ENCODE measurements at regions not wholly inside any gene's neighbourhood (a gene's known extent, or its start where the extent isn't known, plus 50 kb on each side); places are given as distances from the start of the nearest gene placed in this dataset.
A peak's percentile ranks its signal among the peaks of the same experiment; 100 is the strongest.

DNA sequence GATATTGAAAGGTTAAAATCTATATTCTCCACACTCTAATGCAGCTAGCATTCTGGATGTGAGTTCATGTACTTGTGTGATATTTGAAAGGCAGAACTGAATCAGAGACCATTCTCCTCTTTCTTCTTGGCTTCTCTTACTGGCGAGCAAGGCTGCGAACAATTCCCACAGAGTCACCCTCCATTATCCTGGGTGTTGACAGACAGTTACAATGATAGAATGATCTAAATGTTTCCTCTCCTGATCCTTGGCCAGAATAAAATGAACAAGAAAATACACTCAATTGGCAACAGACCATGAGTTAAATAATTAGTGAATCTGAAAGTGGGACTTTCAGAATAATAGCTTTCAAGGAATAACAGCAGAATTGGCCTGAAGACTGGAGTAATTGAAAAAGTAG lies 342.8 kb downstream of the RAPGEF2 start:
- DNase-seq: no peak

DNA sequence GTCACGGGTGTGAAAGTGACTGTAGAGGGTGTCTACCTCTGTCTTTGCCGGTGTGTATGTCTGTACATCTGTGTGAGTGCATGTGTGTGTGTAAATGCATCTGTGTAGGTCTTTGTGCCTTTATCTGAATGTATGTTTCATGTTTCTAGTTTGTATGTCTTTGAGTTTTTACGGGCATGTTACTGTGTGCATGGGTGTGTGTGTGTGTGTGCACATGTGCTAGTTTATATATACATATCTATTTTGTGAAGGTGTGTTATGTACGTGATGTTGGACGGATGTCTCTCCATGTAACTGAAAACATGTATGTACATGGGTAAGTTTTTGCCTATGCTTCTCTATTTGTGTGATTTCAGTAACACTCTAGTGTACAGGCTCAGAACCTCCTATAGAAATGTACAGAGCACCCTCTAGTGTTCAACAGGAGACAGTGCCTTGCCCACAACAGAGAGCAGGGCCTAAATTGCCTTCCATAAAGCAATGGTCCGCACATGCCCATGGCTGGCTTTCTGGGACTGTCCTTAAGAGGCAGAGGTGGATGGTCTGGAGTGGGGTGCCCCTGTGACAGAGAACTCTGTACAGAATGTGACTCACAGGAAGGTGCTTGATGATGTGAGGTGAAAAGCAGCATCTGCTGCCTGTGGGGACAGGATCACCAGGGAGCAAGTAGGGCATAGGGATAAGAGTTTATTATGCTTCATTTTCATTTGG lies 343.5 kb downstream of the RAPGEF2 start:
- peak in 1 of 2 experiments; percentile 48 for DNase-seq

DNA sequence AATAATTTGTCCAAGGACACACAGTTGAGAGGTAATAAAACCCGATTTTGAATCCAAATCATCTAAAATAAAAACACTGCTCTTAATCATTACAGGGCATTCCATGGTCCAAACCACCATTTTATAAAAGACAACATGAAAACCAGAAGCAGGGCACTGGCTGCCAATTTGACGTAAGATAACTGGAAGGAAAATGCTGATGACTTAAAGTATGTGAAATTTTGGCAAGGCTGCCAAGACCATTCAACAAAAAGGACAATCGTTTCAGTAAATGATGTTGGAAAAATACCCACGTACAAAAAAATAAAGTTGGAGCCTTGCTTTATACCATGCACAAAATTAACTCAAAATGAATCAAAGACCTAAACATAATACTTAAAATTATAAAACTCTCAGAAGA lies 344.4 kb downstream of the RAPGEF2 start:
- no peak for DNase-seq

DNA sequence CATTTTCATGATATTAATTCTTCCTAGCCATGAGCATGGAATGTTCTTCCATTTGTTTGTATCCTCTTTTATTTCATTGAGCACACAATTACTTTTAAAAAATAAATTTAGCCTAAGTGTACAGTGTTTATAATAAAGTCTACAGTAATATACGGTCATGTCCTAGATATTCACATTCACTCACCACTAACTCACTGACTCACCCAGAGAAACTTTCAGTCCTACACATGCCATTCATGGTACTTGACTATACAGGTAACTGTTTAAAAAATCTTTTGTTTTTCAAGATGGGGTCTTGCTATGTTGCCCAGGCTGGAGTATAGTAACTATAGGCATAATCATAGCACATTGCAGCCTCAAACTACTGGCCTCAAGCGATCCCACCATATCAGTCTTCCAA lies 348.1 kb downstream of the RAPGEF2 start:
- no peak for DNase-seq

DNA sequence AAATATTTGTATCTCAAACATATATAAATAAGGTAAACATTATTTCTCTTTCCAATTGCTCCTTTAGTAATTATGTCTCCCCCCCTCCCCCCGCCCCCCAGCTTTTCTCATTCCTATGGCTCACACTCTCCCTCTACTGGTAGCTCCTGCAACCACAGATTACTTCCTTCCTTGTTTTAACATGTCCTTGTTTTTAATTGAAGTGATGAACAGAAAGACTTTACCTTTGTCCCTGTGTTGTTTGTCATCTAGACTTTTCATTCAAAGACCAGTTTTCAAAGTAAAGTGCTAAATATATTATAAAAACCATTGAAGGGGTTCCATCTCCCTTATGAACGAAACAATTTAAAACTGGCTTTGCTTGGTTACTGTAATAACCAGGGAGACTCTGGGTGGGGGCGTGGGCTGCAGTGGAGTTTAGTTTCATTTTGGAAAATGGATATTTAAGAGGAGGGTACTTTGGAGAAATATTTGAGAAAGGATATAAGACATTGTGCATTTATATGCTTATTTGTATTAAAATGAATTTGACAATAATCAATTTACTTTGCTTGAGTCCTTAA lies 352.9 kb downstream of the RAPGEF2 start:
- no peak for DNase-seq

DNA sequence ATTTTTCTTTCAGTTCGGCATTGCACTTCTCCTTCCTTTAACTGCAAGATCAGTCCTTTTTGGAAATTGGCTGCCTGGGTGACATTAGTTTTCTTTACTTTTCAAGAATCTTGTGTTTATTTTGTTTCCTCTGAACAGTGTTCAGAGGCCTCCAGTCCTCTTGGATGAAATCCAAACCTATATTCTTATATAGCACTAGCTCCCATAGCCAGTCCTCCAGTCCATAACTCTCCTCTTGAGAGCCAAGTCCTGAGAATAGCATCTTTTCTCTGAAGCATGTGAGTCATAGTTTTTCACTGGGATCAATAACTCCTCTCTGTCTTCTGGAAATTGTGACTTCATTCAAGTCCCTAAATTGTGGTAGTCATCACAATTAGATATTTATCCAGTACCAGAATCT lies 357.5 kb downstream of the RAPGEF2 start:
- no peak for DNase-seq

DNA sequence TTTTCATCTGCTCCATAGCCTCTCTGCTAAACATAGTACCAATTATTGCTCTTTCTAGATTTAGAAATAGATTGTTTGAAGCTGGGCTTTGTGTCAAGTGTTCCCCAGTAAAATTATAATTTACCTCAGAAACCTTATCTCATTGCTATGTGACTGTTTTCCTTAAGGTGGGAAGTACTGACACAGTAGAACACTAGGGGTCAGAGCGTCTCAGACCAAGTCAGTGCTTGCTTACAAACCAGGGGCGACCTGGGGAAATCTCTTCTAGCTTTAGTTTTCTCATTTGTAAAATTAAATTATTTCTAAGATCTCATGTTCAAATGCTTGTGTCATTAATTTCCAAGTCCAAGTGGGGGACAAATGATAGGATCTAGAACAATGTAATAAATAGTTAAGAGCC lies 360.4 kb downstream of the RAPGEF2 start:
- no peak for DNase-seq

DNA sequence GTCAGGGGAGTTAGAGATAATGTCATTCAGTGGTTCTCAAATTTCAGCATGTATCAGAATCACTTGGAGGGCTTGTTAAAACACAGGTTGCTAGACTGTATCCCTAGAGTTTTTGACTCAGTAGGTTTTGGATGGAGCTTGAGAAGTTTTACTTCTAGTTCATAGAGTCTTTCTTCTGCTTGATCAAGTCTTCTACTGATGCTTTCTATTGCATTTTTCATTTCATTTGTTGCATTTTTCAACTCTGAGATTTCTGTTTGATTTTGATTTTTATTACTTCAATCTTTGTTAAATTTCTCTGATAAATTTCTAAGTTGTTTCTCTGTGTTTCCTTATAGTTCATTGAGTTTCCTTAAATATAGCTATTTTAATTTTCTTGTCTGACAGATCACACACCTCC lies 361.4 kb downstream of the RAPGEF2 start:
- DNase-seq: no peak

DNA sequence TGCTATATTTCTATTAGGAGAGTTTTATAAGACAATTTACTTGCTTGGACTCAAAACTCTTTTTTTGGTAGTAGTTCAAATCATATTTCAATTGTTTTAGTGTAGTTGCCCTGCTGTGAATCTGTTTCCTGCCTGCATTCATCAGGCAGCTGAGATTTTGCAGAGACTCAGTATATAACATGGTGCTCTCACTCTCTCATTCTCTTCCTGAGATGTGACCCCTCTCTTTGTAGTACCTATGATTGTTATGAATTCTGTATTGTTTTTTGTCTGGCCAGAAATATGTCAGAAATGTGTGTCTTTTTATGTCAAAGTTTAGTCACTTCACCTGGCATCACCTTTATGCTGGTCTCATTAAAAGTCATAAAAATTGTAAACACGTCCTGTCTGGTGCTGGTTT lies 374.0 kb downstream of the RAPGEF2 start:
- DNase-seq: no peak

DNA sequence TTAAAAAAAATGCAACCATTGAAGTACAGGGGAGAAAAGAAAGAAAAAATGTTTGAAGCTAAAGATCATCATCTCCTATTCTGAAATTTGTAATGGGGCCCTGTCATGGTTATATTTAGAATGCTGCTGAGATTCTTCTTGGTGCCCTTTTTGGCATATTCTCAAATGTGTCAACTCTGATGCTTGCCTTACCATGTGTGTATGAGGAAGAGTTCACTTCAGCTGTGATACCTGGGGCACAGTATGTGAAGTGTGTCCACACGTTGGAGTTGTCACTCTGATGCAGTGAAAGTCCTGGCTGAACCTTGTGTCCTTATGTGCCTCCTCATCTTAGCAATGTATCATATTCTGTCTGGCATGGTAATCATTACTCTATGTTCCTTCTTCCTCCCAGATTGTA lies 377.9 kb downstream of the RAPGEF2 start:
- no peak for DNase-seq

DNA sequence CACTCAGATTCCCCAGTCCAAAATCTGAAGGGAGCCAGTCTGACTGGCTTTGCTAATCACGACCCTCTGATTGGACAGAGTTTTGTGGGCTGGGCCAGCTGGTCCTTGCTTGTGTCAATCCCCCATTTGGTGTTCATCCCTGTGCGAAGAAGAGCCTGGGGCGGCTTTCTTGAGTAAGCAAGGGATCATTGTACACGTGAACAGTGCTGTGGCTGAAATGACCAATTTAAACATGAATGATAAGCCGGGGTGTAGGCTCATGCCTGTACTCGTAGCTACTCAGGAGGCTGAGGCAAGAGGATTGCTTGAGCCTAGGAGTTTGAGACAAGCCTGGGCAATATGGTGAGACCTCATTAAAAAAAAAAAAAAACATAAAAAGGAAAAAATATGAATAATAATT lies 379.1 kb downstream of the RAPGEF2 start:
- DNase-seq: no peak

DNA sequence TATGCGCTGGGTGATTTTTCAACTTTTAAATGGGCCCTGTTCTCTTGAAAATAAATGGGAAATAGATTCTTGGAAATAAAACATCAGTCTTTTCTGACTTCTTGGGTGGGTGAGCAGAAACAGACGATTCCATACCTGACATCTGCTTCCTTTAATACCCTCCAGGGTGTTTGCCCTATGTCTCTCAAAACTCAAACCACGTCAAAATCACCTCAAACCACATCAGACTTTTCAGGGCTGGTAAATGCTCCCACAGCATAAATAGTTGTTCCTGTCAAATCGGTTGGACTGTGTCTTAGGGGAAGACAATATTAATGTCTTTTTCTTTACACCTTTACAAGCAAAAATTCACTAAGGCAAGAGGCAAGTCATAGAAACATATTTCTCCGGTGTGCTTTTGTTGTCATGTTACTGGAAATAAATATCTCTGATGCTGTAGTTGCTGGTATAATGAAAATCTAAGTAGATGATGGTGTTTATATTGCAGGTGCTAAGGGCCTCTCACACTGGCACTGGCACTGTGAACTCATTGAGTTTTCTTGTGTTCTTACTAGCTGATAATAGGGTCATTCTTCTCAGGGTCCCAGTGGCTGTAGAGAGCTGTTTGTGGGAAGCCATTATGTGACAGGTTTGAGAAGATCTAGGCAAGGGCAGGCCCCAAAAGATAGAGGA lies 380.4 kb downstream of the RAPGEF2 start:
- DNase-seq: no peak

DNA sequence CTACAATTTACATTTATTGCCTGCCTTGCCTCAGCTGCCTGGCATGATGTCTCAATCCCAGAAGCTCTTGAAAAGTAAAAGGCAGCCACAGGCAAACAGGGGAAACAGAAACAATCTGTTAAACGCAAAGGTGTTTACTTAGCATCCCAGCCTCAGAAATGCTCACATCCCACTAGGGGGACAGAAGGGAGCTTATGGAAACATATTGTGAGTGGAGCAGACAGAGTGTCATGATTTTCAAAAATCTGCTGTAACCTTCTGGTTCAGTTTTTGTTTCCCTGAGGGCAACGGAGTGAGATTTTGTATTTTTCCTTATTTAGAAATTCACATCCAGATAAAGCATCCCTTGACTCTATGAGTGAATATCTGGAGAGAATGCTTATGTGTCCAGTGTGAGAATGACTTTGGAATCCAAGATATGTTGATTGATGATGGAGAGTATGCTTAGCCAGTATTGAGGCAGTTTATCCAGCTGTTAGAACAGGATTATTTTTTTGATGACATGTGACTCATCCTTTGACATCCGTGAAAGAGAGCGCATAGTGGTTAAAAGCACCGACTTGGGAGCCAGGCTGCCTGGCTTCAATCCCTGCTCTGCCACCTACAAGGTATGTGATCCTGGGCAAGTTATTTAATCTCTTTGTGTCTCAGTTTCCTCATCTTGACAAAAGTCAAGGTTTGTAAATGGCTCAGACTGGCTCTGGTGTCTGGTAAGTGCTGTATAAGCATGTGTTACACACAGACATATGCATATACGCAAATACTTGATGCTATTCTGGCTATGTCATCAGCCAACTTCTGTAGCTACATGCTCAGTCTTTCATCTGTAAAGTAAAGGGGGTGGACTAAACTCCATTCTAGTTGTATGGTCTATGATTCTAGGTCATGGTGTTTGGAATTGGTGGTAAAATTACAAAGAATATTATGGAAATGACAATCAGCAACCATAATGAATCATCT lies 381.2 kb downstream of the RAPGEF2 start:
- peak in 1 of 2 experiments; percentile 10 for DNase-seq

DNA sequence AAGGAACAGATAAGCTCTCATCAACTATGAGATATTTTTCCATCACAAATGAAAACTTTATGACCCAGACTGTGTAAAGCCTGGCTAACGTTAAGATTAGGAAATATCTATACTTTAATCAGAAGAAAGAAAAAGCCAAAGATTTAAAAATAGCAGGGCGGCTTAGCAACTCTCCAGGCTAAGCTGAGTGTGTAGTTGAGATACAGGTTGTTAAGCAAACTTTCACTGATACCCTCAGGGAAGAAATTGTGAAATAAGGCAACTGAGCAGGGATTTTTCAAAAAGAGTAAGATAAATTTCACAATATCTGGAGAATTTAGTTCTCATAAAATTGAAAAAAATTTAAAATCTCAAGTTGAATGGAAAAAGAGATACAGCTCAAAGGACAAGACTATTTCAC lies 382.0 kb downstream of the RAPGEF2 start:
- no peak for DNase-seq

DNA sequence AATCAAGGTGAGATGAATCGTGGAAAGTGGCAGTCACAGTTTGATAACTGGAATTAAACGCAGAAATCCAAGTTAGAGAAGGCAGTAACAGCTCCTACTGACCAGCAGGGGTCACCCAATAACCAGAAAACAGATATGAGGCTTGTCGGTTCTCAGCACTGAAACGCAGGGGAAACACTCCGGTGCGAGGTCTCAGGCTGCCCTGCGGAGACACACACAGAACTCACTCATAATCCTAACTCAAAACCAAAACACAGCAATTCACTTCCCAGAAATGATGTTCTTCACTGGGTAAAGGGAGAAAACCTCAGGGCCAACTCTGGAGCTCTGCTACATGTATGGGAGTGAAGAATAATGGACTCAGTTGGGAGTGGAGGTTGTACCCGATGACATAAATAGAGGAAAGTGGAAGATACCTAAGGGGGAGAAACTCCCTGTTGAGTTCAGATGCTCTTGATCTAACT lies 384.4 kb downstream of the RAPGEF2 start:
- peak in 1 of 2 experiments; percentile 44 for DNase-seq

DNA sequence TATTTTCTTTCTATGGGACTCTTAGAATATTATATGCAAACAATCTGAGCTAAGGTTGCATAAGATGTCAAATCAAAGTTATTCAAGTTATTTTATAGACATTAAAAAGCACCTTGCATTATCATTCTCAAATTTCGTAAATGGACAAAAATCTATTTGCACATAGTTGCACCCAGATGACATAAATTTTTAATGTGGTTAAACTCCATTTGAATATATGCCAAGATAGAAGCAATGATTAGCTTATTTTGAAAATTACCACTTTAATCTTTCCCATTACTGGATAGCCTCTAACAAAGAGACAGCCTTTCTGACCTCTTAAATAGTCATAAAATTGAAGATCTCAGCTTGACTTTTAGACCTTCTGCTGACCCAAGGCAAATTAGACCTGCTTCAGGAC lies 386.8 kb downstream of the RAPGEF2 start:
- DNase-seq: no peak

DNA sequence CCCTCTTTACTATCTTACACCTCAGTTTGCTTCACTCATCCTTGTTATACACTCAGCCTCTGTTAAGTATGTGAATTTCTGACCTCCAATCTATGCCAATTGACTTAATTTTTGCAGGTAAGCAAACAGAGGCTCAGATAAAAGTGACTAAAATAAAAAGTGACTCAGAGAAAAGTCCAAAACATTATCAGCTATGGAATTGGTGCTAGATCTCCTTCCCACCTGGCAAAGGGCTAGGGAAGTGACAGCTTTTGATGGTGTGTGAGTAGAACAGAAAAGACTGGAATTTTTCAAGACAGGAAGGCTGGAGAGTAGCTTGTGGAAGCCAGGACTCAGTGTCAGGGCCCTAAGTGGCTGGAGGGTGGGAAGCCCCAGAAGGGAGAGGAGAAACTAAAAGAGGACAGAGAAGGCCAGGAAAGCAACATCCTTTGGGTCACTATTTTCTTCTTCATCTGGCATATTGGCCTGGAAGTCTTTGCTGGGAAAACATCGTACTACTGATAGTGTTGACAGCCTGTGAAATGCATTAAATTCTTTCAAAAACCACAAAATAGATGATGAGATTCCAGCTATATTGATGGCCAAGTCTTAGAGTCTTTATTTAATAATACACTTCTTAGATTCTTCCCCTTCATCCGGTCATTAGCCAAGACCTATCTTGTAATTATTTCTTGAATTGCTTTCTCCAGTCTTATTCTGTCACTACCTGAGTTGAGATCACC lies 392.8 kb downstream of the RAPGEF2 start:
- no peak for DNase-seq

DNA sequence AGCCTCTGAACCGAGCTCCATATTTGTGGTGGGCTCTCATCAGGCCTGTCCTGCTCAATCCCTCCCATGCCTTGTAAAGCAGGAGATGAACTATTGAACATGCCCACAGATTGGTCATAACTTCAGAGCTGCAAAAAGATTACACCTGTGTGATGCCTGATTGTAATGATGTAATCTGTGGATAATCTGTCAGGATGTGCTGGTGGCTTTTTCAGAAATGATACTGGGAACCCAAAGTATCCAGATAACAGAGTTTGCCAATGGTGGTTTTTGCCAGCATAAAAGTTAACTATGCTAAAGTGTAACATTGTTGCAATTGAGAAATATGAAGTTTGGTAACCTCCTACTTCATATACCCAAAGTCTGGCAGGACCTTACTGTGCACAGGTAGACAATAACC lies 393.4 kb downstream of the RAPGEF2 start:
- DNase-seq: no peak

DNA sequence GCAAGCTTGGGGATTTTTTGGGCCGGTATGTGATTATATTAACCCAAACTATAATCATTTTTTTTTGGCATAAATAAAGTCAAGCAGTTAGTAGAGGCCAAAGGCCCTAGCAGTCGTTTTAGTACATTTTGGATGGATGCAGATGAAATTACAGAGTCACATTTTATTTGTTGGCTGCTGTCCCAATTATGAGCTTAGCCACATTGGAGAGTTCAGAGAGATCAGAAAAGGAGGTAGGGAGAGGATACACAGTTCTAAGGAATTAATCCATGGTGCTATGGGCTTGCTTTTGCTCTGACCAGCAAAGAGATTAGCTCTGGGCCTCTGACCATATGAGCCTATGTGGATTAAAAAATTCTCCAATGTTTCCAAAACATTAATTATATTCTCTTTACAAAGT lies 395.1 kb downstream of the RAPGEF2 start:
- DNase-seq: no peak

DNA sequence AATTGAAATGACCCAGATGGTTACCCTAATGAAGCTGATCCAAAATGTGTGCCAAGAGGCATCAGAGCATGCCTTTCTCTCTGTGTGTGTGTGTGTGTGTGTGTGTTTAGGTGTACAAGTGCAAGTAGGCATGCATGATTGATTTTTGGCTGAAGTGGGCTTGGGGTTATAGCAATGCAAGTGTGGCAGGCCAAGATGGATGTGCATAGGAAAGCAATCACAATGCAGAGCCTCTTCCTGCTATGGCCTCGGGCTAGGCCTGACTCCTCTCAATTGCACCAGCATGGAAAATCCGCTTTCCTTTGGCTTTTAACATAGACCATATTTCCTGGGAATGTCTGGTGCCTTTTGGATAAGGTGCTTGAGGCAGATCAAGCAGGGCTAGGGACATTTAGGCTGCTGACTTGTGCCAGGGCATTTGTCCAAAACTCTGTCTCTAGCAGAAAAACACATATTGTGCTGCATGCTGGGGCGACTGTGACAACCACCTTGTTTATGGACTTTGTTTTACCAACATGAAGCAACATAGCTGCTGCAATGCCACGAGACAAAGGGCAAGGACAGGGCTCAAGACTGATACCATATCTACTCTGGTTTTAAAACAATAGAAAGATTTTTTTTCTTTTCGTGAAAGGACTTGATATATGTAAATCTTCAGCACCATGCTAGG lies 395.7 kb downstream of the RAPGEF2 start:
- no peak for DNase-seq

DNA sequence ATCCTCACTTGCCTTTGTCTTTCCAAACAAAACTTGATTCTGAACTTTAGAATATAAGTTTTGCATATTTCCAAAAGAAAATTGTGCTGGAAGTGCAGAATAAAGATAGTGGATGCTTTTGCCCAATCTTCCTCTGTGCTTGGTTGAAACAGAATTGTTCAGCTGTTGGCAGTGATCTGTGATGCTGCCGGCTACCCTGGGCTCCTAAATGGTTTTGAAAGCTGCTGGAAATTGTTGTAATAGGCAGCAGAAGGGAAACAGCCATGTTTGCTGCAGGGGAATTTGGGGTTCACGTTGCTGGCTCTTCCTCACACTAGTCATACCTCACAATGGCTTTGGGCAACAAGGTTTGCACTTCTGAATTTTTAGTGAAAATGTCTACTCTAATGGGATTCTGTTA lies 398.0 kb downstream of the RAPGEF2 start:
- no peak for DNase-seq

Data from NCI-H524 (cell line).